Activated CD4-positive, alpha-beta T cell treated with anti-CD3 and anti-CD28 coated beads, Interleukin-2, amount 10 ng/mL, durations not matched to agents 24 days and 14 days (primary cell): ENCODE measurements at regions not wholly inside any gene's neighbourhood (a gene's known extent, or its start where the extent isn't known, plus 50 kb on each side); places are given as distances from the start of the nearest gene placed in this dataset.

ENCODE experiments used
- DNase-seq: peaks from one replicate; pipeline ENCODE4 v3.0.0; 2022
- H3K27ac Mint-ChIP-seq: one replicate; pipeline ENCODE4 v1.8.0; 2022; ENCODE audit warnings: mild to moderate bottlenecking, mixed read lengths
- H3K27me3 Mint-ChIP-seq: one replicate; pipeline ENCODE4 v1.8.0; 2022; ENCODE audit warnings: mixed read lengths
- H3K36me3 Mint-ChIP-seq: one replicate; pipeline ENCODE4 v1.8.0; 2022; ENCODE audit warnings: low read depth, mild to moderate bottlenecking, mixed read lengths
- H3K4me1 Mint-ChIP-seq: one replicate; pipeline ENCODE4 v1.8.0; 2021; ENCODE audit warnings: mixed read lengths
- H3K4me3 Mint-ChIP-seq: one replicate; pipeline ENCODE4 v1.8.0; 2022; ENCODE audit warnings: mild to moderate bottlenecking, moderate library complexity, mixed read lengths
- H3K9me3 Mint-ChIP-seq: one replicate; pipeline ENCODE4 v1.8.0; 2021; ENCODE audit warnings: mixed read lengths
- intact Hi-C: fragments of 100-400 bp; cut with micrococcal nuclease; formaldehyde crosslinking; loops from one replicate; pipeline ENCODE4 v1.15.1; 2023

DNA sequence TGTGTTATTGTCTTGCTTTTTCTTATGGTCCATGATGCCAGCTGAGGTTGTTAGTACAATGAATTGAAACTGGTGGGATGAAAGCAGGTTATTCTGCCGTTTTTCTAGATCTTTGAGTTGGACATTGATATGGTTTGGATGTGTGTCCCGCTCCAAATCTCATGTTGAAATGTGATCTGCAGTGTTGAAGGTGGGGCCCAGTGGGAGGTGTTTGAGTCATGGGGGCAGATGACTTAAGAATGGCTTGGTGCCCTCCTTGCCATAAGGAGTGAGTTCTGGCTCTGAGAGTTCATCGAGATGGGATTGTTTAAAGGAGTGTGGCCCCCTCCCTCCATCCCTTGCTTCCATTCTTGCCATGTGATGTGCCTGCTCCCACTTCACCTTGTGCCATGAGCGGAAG is 80.3 kb upstream of the PIAS1 start:
- Mint-ChIP-seq H3K4me1 (no peaks in the 10 kb centered on the region), H3K27ac (no peak overlapping the region), H3K27me3 (peaks cover 18% of the 10 kb centered on the region), H3K9me3 (peaks cover 3% of the 10 kb centered on the region), H3K4me3 (no peak overlapping the region), H3K36me3 (no peaks in the 10 kb centered on the region)
- DNase-seq, result no peak
- intact Hi-C loops, result no loop called here

GRCh38 chr15:67976506-67977073 is 77.5 kb upstream of the PIAS1 start:
- intact Hi-C loops, result no loop called here
- Mint-ChIP-seq H3K4me1 (no peaks in the 10 kb centered on the region), H3K9me3 (peaks cover 3% of the 10 kb centered on the region), H3K27ac (no peak overlapping the region), H3K4me3 (no peak overlapping the region), H3K27me3 (peaks cover 9% of the 10 kb centered on the region), H3K36me3 (no peaks in the 10 kb centered on the region)
- DNase-seq, result no peak

DNA sequence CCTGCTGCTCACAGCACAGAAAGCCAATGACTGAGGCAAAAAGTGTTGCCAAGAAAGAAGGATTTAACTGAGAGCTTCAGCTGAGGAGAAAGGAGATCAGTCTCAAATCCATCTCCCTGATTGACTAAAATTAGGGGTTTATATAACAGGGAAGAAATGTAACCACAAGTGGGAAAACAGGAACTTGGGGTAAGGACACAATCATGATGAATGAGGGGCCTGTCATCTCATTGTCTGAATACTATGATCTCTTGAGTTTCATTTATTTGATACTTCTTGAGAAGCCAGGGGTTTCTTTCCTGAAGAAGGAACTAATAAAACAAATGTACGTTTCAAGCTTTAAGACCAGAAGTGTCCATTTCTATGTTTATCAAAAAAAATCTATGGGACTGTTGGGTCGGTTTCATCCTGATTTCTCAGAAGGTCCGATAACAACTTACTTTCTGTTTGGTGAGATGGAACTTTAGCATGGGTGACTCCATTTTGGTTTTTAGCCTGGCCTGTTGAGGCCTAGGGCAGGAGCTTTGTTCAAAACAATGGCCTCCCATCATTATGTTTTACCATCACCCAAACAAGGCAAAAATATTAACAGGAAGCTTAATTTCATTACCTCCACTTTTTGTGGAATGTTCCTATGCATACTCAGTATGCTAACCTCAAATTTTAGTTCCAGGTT is 76.6 kb upstream of the PIAS1 start:
- no peak for DNase-seq
- Mint-ChIP-seq H3K4me1 (no peaks in the 10 kb centered on the region), H3K9me3 (no peaks in the 10 kb centered on the region), H3K27me3 (peaks cover 7% of the 10 kb centered on the region), H3K4me3 (no peak overlapping the region), H3K27ac (no peak overlapping the region), H3K36me3 (no peaks in the 10 kb centered on the region)
- intact Hi-C loops, result no loop called here

DNA sequence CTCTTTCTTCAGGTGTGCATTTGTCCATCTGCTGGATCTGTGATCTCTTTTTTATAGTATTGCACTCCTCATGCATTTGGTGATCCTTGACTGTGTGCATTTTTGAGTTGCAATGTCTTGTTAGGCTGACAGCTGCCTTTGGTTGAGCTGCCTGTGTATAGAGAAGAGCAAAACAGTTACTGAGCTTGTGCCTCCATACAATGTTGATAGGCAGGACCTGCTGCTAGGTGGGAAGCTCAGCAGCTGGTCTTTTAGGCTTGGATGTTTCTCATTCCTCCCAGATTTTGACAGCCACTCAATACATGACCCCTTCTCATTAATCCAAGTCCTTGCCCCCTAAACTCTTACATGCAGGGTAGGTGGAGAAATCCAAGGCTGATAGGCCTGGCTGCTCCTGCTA is 74.8 kb upstream of the PIAS1 start:
- Mint-ChIP-seq H3K27me3 (peaks cover 6% of the 10 kb centered on the region), H3K4me3 (no peak overlapping the region), H3K4me1 (no peaks in the 10 kb centered on the region), H3K27ac (no peak overlapping the region), H3K36me3 (no peaks in the 10 kb centered on the region), H3K9me3 (no peaks in the 10 kb centered on the region)
- no peak for DNase-seq
- intact Hi-C loops, result no loop called here

GRCh38 chr15:67980171-67980570 is 73.9 kb upstream of the PIAS1 start:
- Mint-ChIP-seq H3K27ac (no peak overlapping the region), H3K4me3 (no peak overlapping the region), H3K4me1 (no peaks in the 10 kb centered on the region), H3K36me3 (no peaks in the 10 kb centered on the region), H3K9me3 (no peaks in the 10 kb centered on the region), H3K27me3 (peaks cover 6% of the 10 kb centered on the region)
- intact Hi-C loops, result no loop called here
- DNase-seq, result no peak

DNA sequence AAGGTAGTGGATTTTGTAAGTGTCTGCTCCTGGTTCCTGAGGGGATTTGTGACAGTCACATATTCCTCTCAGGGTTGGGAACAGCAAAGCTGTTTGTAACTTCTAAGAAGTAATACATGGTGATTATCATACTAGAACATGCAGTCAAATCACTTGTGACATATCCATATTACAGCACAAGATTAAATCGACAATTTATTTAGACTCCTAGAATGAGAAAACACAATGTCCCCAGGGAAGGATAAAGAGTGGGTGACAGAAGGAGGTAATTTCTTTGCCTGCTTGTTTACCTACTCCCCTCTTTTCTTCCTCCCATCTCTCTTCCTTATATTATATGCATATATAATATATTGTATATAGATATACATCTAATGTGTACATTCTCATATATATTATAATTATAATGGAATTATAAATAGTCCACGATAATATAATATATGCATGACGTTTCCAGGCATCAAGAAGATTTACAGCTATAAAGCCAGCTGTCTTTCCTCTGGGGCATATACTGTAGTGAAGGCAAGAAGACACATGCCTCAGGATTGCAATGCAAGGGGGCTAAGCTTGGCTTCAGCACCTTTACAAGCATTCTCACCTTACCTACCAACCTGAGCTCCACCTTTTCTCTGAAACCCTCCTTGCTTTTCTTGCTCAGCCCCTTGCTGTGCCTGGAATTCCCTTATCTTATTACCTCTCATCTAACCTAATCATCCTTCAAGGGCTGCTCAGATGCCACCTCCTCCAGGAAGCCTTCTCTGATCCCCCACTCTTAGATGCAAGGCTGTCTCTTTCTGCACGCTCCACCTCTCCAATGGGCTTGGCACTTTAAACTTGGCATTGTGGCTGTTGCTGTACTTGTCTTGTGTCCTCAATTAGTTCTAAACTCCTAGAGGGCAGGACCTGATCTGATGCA is 73.1 kb upstream of the PIAS1 start:
- intact Hi-C loops, result no loop called here
- peaks cover 5% of the 10 kb centered on the region for H3K27me3 Mint-ChIP-seq
- H3K4me3 Mint-ChIP-seq, result no peak overlapping the region
- no peaks in the 10 kb centered on the region for H3K36me3 Mint-ChIP-seq
- H3K4me1 Mint-ChIP-seq, result no peaks in the 10 kb centered on the region
- H3K27ac Mint-ChIP-seq, result no peak overlapping the region
- no peaks in the 10 kb centered on the region for H3K9me3 Mint-ChIP-seq
- DNase-seq, result no peak

DNA sequence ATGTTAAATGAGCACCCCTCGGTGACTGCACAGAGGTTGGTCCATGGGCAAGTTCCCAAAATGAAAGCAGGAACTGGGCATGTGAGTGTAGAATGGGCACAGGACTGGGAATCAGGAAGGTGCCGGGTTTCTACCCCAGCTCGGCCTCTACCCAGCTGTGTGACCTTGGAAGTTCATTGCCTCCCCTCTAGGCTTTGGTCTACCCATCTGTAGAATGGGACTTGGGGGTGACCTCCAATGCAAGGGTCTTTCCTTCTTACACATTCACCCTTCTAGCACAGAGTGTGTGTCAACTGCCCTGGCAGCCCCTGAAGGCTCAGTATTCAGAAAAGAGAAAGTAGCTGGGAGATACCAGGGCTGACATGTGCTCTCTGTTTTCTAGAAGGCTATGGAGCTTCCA is 72.3 kb upstream of the PIAS1 start:
- Mint-ChIP-seq H3K9me3 (no peaks in the 10 kb centered on the region), H3K4me3 (no peak overlapping the region), H3K36me3 (no peaks in the 10 kb centered on the region), H3K27ac (no peak overlapping the region), H3K27me3 (peaks cover 8% of the 10 kb centered on the region), H3K4me1 (no peaks in the 10 kb centered on the region)
- intact Hi-C loops, result no loop called here
- DNase-seq, result no peak

- no peaks in the 10 kb centered on the region for H3K9me3 Mint-ChIP-seq
- no peaks in the 10 kb centered on the region for H3K4me1 Mint-ChIP-seq
- no peak for DNase-seq
- intact Hi-C loops, result no loop called here
- peaks cover 9% of the 10 kb centered on the region for H3K27me3 Mint-ChIP-seq
- no peak overlapping the region for H3K27ac Mint-ChIP-seq
- no peak overlapping the region for H3K4me3 Mint-ChIP-seq
- no peaks in the 10 kb centered on the region for H3K36me3 Mint-ChIP-seq
Observed at GRCh38 chr15:67991706-67992105, 62.4 kb upstream of the PIAS1 start.

- intact Hi-C loops, result no loop called here
- no peaks in the 10 kb centered on the region for H3K4me1 Mint-ChIP-seq
- peaks cover 5% of the 10 kb centered on the region for H3K27me3 Mint-ChIP-seq
- no peaks in the 10 kb centered on the region for H3K36me3 Mint-ChIP-seq
- no peak for DNase-seq
- H3K27ac Mint-ChIP-seq, result no peak overlapping the region
- no peak overlapping the region for H3K4me3 Mint-ChIP-seq
- H3K9me3 Mint-ChIP-seq, result no peaks in the 10 kb centered on the region
Observed at GRCh38 chr15:67992411-67992810, 61.7 kb upstream of the PIAS1 start.

DNA sequence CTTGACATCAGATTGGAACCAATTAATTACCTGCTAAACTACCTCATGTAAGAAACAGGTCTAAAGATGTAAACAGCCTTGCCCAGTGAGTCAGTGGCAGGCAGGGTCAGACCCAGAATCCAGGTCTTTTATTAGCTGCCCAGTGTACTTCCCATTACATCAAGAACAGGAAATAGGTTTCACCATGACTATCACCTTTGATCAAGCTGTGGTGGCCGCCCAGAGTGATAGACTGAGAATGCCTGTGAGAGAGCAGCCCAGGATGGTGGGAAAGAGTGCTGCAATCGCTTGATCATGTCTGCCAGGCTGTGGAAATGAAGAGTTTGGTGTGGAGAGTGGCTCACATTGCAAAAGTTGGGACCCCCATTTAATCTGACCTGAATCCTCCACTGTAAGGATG is 61.3 kb upstream of the PIAS1 start:
- Mint-ChIP-seq H3K27me3 (peaks cover 2% of the 10 kb centered on the region), H3K36me3 (no peaks in the 10 kb centered on the region), H3K9me3 (no peaks in the 10 kb centered on the region), H3K27ac (no peak overlapping the region), H3K4me1 (no peaks in the 10 kb centered on the region), H3K4me3 (no peak overlapping the region)
- no peak for DNase-seq
- intact Hi-C loops, result no loop called here

GRCh38 chr15:67997996-67998395 is 56.1 kb upstream of the PIAS1 start:
- H3K4me3 Mint-ChIP-seq, result no peak overlapping the region
- H3K9me3 Mint-ChIP-seq, result no peaks in the 10 kb centered on the region
- H3K27ac Mint-ChIP-seq, result no peak overlapping the region
- no peak for DNase-seq
- H3K27me3 Mint-ChIP-seq, result no peaks in the 10 kb centered on the region
- intact Hi-C loops, result no loop called here
- H3K4me1 Mint-ChIP-seq, result no peaks in the 10 kb centered on the region
- H3K36me3 Mint-ChIP-seq, result no peaks in the 10 kb centered on the region

DNA sequence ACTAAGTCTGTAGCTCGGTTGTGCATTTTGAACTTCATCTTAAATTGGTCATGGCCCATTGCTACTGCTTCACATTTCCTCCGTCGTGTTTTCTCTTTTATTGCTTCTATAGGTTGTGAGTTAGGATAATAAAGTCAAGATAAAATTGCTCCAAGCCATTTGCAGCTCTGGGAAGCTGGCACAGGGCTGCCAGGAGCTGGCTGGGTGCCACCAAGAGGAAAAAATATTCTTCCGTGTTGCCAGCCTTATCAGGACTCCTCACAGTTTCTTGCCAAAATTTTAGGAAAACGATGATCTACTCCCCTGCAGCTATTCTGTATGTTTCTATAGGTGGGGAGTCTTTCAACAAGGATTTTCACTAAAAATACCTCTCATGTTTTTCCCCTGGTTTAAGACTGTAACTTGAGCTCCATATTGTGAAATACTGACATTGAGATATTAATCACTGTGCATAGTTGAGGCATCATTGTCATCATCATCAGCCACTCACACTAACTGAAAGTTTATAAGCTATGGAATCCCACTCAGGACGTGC is 55.4 kb upstream of the PIAS1 start:
- Mint-ChIP-seq H3K4me3 (no peak overlapping the region), H3K27me3 (no peaks in the 10 kb centered on the region), H3K9me3 (no peaks in the 10 kb centered on the region), H3K27ac (no peak overlapping the region), H3K36me3 (no peaks in the 10 kb centered on the region), H3K4me1 (no peaks in the 10 kb centered on the region)
- intact Hi-C loops, result no loop called here
- no peak for DNase-seq

DNA sequence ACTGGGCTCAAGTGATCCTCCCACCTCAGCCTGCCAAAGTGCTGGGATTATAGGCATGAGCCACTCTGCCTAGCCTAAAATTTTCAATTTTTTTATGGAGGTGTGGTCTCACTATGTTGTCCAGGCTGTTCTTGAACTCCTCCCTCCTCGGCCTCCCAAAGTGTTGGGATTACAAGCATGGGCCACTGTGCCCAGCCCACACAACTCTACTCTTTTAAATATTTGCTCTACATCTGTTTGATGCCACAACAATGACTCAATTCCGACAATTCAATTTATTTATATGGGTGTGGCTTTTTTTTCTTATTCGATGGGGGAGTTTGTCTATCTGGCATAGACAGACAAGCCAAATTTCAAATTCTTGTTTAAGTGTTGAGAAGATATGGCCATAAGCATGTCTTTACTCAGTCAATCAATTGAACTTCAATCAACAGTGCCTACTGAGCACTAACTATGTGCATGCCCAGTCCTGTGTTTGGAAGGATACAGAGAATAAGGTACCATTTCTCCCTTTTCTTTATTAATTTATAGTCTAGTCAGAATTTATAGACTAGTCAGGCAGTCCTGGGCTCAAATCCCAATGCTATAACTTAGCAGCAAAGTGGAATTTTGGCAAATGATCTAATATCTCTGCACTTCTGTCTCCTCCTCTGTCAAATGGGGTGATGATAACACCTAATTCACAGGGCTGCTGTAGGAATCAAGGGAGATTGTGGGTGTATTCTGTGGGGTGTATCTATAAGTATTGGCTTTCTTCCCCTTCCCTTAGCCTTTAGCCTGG is 54.6 kb upstream of the PIAS1 start:
- Mint-ChIP-seq H3K36me3 (no peaks in the 10 kb centered on the region), H3K27me3 (peaks cover 3% of the 10 kb centered on the region), H3K4me3 (no peak overlapping the region), H3K9me3 (no peaks in the 10 kb centered on the region), H3K4me1 (no peaks in the 10 kb centered on the region), H3K27ac (no peak overlapping the region)
- intact Hi-C loops, result no loop called here
- DNase-seq, result no peak
